Stimulated activated naive CD4-positive, alpha-beta T cell (primary cell): ENCODE measurements at regions not wholly inside any gene's neighbourhood (a gene's known extent, or its start where the extent isn't known, plus 50 kb on each side); places are given as distances from the start of the nearest gene placed in this dataset.
"Not testable (repeated sequence)": the region's sequence is repeated elsewhere in the genome, so short reads cannot be mapped to it uniquely, and the experiment has no call there.

ENCODE experiments used
- DNase-seq, 6 experiments: peaks; one replicate each; lab custom pipeline; 2025; lab: John Stamatoyannopoulos, UW

DNA sequence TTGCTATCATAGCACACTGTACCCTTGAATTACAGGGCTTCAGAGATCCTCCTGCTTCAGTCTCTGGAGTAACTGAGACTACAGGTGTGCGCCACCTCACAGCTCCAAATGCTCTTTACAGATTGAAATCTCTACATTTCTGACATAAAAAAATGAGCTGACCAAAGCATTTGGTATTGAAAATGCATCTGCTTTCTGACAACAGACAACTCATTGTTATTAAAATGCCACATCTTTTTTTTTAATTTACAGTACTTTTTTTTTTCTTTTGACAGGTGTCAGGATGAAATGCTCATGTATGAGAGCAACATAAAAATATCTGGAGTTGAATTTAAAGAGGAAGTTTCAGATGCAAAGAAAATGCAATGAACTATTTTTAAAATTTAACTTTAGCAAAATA lies 764.5 kb downstream of the TRAM1L1 start:
- DNase-seq = no peak

DNA sequence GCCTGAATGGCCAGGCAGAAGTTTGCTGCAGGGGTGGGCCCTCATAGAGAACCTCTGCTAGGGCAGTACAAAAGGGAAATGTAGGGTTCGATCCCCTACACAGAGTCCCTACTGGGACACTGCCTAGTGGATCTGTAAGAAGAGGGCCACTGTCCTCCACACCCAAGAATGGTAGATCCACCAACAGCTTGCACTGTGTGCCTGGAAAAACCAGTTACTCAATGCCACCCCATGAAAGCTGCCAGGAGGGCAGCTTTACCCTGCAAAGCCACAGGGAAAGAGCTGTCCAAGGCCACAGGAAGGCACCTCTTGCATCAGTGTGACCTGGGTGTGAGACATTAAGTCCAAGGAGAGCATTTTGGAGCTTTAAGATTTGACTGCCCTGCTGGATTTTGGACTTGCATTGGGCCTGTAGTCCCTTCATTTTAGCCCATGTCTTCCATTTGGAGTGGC lies 781.6 kb downstream of the TRAM1L1 start:
- no peak for DNase-seq

DNA sequence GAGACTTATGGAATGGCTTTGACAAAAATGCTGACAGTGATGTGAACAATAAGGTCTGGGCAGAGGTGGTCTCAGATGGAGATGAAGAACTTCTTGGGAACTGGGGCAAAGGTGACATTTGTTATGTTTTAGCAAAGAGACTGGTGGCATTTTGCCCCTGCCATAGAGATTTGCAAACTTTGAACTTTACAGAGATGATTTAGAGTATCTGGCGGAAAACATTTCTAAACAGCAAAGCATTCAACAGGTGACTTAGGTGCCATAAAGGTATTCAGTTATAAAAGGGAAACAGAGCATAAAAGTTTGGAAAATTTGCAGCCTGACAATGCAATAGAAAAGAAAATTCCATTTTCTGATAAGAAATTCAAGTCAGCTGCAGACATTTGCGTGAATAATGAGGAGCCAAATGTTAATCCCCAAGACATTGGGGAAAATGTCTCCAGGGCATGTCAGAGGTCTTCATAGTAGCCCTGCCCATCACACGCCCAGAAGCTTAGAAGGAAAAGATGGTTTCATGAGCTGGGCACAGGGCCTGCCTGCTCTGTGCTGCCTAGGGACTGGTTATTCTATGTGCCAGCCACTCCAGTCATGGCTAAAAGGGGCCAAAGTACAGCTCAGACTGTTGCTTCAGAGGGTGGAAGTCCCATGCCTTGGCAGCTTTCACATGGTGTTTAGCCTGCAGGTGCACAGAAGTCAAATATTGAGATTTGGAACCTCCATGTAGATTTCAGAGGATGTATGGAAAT lies 782.2 kb downstream of the TRAM1L1 start:
- DNase-seq = no peak

DNA sequence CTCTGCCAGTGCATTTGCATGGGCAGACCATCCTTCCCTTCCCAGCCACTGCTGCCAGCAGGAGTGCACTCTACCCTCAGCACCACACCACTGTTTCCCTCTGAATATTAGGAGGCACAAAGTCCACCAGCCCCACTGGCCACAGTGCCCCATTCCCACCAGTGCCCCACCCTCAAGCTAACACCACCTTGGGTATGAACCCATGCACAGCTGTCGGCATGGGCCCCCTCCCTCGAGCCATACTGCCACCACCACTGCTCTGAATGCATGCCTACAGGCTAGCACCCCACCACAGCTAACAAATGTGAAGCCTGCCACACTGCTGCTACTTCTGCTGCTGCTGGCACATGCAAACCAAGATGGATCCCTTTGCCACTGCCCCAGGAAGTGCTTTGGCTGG lies 810.4 kb downstream of the TRAM1L1 start:
- DNase-seq = no peak

DNA sequence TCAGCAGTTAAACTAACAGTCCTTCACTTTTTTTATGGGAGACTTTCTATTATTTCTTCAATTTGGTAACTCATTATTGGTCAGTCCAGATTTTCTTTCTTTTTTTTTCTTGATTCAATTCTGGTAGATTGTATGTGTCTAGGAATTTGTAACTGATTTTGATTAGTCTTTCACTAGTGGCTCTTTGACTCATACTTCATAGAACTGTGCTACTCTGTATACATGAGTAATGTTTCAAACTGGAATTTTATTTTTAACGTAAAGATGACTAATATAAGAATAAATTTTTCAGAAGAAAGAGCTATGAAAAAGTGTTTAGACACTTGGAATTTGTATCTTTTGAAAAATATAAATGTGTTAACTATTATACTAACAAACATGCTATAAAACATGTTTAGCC lies 813.0 kb downstream of the TRAM1L1 start:
- no peak for DNase-seq

DNA sequence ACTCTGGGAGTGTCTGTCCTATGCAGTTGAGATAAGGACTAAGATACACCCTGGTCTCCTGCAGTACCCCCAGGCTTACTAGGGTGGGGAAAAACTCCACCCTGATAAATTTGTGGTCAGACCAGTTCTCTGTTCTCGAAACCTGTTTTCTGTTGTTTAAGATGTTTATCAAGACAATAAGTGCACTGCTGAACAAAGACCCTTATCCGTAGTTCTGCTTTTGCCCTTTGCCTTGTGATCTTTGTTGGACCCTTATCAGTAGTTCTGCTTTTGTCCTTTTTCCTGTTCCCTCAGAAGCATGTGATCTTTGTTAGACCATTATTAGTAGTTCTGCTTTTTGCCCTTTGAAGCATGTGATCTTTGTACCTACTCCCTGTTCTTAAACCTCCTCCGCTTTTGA lies 824.4 kb downstream of the TRAM1L1 start:
- DNase-seq = not testable (repeated sequence)

DNA sequence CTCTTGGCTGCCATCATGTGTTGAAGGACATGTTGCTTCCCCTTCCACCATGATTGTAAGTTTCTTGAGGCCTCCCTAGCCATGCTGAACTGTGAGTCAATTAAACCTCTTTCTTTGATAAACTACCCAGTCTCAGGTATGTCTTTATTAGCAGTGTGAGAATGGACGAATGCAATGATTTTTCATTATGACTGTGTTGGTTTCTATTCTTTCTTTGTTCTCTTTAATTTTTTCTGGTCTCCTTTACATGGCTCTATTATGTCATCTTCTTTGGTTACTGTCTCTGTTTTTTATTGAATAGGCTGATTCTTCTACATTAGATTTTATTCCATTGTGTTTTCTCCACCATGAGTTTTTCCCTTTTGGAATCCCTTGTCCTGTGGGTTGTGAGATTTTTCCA lies 840.6 kb downstream of the TRAM1L1 start:
- no peak for DNase-seq

DNA sequence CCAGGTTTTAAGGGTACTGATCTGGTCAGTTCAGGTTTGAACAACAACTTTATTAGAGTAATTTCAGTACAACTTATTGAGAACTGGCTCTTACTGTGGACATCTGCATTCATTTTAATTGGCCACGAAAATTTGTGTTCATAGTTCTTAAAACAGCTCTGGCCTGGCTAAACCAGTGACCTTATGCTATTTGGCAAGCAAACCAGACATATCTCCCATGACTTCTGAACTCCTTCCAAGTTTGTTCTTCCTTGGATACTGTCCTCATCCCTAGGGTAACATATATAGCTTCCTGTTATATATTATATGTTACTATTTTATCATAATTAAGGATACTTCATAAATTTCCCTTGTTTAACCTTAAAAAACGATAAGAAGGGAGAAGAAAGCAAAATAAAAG lies 841.9 kb downstream of the TRAM1L1 start:
- no peak for DNase-seq

DNA sequence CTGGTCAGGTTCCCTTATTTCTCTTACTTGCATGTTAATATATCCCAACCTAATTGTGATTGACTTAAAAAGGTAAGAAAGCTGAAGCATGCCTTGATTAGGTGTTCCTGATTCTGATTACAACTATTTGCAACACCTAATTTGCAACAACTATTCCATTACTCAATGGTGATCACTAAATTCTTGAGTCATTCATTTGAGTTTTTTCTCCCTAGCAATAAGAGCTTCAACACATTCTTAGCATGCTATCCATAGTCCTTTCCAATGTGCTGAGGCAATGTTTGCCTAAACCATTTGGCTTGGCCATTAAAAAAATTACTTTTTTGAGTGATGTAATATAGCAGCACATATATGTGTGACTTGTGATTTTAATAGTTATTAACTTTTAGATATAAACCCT lies 851.4 kb downstream of the TRAM1L1 start:
- no peak for DNase-seq

DNA sequence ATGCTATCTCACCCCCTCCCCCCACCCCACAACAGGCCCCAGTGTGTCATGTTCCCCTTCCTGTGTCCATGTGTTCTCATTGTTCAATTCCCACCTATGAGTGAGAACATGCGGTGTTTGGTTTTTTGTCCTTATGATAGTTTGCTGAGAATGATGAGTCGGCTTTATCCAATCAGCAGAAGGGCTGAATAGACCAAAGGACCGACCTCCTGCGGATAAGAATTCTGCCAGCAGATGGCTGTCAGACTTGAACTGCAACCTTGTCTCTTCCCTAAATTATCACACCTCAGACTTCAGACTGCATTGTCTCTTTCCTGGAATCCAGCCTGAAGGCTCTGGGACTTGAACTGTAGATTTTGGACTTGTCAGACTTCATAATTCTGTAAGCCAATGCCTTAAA lies 853.4 kb downstream of the TRAM1L1 start:
- DNase-seq = not testable (repeated sequence)

DNA sequence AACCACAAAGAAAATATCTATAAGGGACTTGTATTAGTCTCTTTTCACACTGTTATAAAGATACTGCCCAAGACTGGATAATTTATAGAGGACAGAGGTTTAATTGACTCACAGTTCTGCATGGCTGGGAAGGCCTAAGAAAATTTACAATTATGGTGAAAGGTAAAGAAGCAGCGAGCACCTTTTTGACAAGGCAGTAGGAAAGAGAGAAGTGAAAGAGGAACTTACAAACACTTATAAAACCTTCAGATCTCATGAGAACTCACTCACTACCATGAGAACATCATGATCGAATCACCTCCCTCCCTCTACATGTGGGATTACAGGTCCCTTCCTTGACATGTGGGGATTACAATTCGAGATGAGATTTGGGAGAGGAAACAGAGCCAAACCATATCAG lies 856.0 kb downstream of the TRAM1L1 start:
- no peak for DNase-seq

DNA sequence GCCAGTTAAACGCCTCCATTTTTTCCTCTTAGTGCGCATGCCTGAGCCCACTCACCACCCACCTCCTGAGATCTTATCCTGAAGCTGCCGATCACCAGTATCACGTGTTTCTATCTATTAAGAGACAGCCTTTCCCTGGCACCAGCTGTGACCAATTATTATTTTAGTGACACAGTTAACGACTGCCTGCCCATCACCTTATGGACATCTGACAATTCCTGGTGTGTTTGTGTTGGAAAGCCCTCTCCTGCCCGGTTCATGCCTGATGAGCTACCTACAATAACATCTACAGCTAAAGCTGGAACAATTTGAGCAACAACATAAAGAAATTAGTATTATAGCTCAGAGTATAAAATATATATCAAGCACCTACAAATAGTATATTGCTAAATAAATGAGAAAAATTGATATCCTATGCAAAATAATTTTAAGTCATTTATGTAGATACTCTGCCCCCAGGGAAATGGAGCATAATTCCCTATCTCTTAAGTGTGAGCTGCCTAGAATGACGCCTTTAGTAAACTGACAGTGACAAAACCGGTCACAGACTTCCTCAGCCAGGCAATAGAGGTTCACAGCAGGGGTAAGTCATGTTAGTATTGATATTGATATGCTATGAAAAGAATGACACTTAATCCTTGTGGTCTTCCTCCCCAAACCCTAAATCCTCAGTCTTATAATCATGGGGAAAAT lies 862.2 kb downstream of the TRAM1L1 start:
- DNase-seq = no peak

DNA sequence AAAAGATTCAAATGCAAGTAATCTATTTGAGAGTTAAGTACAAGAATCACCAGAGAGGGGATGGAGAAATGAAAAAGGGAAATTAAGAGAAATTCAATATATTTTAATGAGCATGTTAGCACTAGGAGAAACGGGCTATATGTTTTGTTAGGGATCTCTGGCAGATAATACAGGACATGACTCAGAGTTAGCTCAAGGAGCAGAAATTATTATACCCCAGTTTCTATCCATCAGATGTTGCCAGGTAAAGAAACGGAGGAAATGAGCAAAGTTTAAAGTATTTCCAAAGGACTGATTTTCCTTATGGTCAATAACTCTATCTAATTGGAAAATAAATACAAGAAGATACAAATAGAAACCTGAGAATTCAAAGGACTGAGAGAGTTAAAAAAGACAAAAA lies 867.6 kb downstream of the TRAM1L1 start:
- DNase-seq = no peak

DNA sequence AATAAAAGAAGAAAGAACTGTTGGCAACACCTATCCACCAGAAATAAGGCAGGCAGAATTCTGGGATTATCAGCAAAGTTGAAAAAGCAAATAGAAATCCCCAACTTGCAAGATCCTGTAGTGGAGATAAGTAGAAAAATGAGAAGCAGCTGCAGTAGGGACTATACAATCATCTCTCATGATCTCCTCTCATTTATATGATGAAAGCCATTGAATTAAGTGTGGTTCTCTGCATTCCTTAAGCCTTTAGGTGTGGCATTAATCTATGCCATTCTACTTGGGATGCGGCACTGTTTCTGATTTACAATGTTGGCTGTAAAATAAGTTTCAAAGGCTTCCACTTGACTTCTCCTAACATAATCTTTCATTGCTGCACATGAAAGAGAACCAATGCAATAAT lies 869.8 kb downstream of the TRAM1L1 start:
- DNase-seq = no peak

DNA sequence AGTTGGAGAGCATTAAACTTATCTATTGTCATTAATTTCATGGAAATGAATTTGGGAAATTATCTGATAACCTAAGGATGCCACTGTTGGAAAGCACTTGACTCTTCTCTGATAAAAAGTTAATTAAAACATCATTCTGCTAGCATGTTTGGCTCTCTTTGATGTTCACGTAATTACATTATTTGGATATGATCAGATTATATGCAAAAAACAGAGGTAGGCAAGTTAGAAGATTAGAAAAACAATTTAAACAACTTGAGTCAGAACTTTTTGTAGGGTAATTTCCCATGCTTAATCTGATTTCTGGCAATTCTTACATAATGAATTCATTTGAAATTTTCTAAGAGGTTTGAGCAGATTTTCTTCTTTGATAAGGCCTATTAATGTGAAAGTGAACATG lies 882.9 kb downstream of the TRAM1L1 start:
- DNase-seq = no peak

DNA sequence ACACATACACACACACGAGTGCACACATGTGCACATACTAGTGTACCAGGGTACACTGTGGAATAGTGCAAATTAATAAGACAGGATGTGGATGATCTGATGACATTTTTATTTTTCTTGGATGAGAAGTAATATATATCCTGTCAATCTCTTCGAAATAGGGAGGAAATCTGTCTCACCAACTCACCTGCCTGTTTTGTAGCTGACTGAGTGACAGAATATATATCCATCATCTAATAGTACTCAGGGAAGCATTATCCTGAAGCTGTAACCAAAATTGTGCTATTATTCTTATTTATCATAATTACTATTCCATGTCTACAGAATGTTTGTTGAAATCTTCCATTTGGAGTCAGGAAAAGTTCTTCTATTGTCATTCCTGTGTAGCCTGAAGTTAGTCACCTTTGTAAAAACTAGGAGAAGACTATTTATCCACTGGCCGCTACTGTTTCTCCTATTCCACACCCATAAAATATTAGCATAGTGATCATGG lies 888.0 kb downstream of the TRAM1L1 start:
- DNase-seq = no peak

DNA sequence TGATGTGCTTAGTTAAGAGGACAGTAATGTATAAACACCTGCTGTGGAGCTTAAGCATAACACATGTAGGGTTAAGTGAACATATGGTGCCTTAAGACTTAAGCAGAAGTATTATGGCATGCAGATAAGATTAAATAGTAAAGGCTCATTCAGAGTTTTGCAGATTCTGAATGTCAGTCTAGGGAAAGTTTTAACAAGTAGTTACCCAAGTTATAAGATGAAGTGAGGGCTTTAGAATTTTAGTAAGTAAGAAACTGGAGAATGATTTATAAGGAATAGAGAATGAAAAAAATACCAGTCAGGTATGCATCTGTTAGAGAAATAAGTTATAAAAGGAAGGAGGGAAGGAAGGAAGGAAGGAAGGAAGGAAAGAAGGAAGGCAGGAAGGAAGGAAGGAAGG lies 902.1 kb downstream of the TRAM1L1 start:
- DNase-seq = no peak

DNA sequence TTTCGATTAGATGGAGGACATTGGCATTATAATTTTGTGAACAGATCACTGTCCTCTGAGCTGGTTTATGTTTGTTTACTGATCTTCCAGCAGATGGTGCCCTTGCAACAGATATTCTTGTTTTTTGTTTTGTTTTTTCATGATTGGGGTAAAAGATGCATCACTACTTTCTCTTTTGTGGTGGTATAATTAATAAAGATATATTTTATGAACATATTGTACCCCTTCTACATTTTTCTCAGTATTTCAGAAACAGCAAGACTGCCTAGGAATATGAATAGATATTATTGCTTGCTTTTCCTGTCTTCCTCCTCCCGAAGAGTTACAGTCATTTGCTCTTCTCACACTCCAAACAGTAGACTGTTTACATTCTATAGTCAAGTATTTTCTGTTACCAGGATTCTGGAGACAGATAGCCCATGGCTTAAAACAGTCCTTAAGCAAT lies 905.2 kb downstream of the TRAM1L1 start:
- no peak for DNase-seq

DNA sequence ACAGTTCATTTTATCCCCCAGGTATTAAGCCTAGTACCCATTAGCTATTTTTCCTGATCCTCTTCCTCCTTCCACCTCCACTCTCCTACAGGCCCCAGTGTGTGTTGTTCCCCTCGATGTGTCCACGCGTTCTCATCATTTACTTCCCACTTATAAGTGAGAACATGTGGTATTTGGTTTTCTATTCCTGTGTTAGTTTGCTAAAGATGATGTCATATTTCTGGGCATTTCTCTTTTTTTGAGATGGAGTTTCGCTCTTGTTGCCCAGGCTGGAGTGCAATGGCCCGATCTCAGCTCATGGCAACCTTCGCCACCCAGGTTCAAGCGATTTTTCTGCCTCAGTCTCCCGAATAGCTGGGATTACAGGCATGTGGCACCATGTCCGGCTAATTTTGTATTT lies 934.0 kb downstream of the TRAM1L1 start:
- DNase-seq = not testable (repeated sequence)

DNA sequence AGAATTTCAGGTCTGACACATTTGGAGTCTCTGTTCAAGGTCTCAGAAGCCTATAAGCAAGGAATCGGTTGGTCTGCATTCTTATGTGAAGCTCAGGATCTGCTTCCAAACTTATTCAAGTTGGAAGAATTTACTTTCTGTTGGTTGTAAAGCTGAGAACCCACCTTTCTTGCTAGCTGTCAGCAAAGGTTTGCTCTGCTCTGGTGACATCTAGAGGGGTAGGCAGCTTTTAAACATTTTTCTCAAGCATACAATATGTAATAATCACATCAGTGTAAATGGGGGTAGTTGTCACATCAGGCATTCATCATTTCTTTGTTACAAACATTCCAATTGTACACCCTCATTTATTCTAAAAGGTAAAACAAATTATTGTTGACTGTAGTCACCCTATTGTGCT lies 935.2 kb downstream of the TRAM1L1 start:
- DNase-seq = no peak

DNA sequence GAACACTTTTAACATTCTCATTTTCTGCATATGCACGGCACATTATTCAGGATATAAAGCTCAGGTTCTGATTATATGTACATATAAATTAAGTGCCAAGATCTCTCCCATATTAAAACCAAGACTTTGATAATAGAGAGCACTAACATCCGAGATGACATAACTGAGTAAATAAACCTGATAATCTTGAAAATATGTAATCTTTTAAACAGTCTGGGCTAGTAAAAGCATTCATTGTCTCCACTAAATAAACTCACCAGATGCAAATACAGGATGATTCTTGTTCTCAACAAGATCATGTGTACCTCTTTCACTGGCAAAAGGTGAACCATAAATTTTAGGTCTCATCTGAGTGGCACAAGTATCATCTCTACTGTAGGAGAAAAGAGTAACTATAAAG lies 942.2 kb downstream of the TRAM1L1 start:
- no peak for DNase-seq

DNA sequence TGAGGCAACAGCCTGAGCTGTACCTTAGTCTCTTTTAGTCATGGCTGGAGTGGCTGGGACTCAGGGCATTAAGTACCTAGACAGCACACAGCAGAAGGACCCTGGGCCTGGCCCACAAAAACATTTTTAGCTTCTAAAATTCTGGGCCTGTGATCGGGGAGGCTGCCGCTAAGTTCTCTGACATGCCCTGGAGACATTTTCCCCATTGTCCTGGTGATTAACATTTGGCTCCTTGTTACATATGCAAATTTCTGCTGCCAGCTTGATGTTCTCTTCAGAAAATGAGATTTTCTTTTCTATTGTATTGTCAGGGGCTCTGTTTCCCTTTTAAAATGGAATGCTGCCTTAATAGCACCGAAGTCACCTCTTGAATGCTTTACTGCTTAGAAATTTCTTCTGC lies 952.4 kb downstream of the TRAM1L1 start:
- DNase-seq = no peak

DNA sequence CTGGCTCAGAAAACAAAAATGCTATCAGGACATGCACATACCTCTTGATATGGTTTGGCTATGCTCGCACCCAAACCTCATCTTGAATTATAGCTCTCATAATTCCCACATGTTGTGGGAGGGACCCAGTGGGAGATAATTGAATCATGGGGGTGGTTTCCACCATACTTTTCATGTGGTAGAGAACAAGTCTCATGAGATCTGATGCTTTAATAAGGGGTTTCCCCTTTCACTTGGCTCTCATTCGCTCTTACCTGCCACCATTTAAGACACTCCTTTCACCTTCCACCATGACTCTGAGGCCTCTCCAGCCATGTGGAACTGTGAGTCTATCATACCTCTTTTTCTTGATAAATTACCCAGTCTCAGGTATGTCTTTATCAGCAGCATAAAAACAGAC lies 958.6 kb downstream of the TRAM1L1 start:
- DNase-seq = no peak

DNA sequence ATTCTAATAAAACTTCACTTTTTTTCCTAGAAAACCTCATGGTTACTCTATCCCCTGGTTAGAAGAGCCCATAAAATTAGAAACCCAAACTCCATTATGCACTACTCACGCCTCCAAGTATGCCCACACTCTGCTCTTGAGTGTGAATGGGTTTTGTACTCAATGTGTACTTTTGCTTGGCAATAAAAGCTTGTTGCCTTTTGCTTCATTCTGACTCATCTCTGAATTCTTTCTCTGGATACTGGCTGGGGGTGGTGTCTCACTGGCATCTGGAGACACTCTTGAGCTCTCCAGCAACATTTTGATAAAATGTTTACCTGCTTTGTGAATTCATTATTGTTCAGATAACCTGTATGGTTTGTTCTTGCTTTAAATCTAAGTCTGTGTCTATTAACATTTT lies 963.3 kb downstream of the TRAM1L1 start:
- DNase-seq = no peak
